ENCODE measurements at regions not wholly inside any gene's neighbourhood (a gene's known extent, or its start where the extent isn't known, plus 50 kb on each side); places are given as distances from the start of the nearest gene placed in this dataset.

- H3K27ac ChIP-seq: no peak overlapping the region
- no peak for DNase-seq
- no peaks in the 10 kb centered on the region for H3K36me3 ChIP-seq
- no peaks in the 10 kb centered on the region for H3K9me3 ChIP-seq
- WGBS, 2 donors: 85 to 87% methylated on average over 14 of the region's 14 CpGs
- H3K27me3 ChIP-seq: peaks cover 0 to 42% (median 28%) of the 10 kb centered on the region in 7 donors
- no peaks in the 10 kb centered on the region for H3K4me1 ChIP-seq
- no peak overlapping the region for H3K4me3 ChIP-seq
- no peak for TF ChIP-seq CTCF (IDR thresholded peaks at IDR 0.05)
- ATAC-seq: no peak
- intact Hi-C loops (cut with DNase I): no loop called here
Measured at GRCh38 chr1:29829448-29830344, 593.4 kb downstream of the PTPRU start.

- no peak overlapping the region for H3K27ac ChIP-seq
- WGBS, 2 donors: 74 to 76% methylated on average over 23 of the region's 23 CpGs
- H3K27me3 ChIP-seq: peaks cover 0 to 51% (median 31%) of the 10 kb centered on the region in 7 donors
- DNase-seq (no peak), ATAC-seq (no peak)
- H3K9me3 ChIP-seq: no peaks in the 10 kb centered on the region
- intact Hi-C loops (cut with DNase I): no loop called here
- H3K4me1 ChIP-seq: no peaks in the 10 kb centered on the region
- no peak overlapping the region for H3K4me3 ChIP-seq
- no peak for TF ChIP-seq CTCF (IDR thresholded peaks at IDR 0.05)
- no peaks in the 10 kb centered on the region for H3K36me3 ChIP-seq
Measured at GRCh38 chr1:29828526-29829447, 592.5 kb downstream of the PTPRU start.

- Histone ChIP-seq H3K27me3 (peaks cover 0 to 59% (median 29%) of the 10 kb centered on the region in 7 donors), H3K27ac (no peak overlapping the region), H3K36me3 (no peaks in the 10 kb centered on the region), H3K4me3 (no peak overlapping the region), H3K4me1 (no peaks in the 10 kb centered on the region), H3K9me3 (no peaks in the 10 kb centered on the region)
- WGBS, 2 donors: 78 to 86% methylated on average over 7 of the region's 7 CpGs
- DNase-seq: no peak
- intact Hi-C loops (cut with DNase I): no loop called here
- ATAC-seq: no peak
- TF ChIP-seq CTCF (IDR thresholded peaks at IDR 0.05): no peak
Measured at GRCh38 chr1:29827801-29828525, 591.6 kb downstream of the PTPRU start.

- ATAC-seq (no peak), DNase-seq (no peak)
- WGBS, 2 donors: 49 to 62% methylated on average over 12 of the region's 12 CpGs
- intact Hi-C loops (cut with DNase I): no loop called here
- Histone ChIP-seq H3K36me3 (no peaks in the 10 kb centered on the region), H3K4me1 (no peaks in the 10 kb centered on the region), H3K4me3 (no peak overlapping the region), H3K27ac (no peak overlapping the region), H3K9me3 (no peaks in the 10 kb centered on the region), H3K27me3 (peaks cover 0 to 60% (median 29%) of the 10 kb centered on the region in 7 donors)
- TF ChIP-seq CTCF (IDR thresholded peaks at IDR 0.05): no peak
Measured at GRCh38 chr1:29827237-29827750, 591.0 kb downstream of the PTPRU start.

Measured in heart right ventricle (tissue), 16 donors.